ENCODE measurements at regions not wholly inside any gene's neighbourhood (a gene's known extent, or its start where the extent isn't known, plus 50 kb on each side); places are given as distances from the start of the nearest gene placed in this dataset.

DNA sequence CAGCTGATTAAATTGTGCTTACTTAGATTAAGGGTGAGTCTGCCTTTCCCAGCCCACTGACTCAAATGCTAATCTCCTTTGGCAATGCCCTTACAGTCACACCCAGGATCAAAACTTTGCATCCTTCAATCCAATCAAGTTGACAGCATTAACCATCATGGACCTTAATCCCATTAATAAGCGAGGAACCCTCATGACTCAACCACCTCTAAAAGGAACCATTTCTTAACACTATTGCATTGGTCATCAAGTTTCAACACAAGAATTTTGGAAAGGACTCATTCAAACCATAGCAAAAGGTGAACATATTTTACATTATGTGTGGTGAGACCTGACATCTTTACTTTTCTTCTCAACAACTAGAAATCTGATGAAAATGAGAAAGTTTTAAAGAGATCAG is 187.0 kb downstream of the OSR1 start:
- dilution Hi-C loops (cut with HindIII; ENCODE audit: low sequenced_read_pairs, unreplicated experiment): no loop called here

More for the DNA sequence above, 187.0 kb downstream of the OSR1 start:
- no peak overlapping the region for H2BK120ac ChIP-seq (ENCODE audit: low read depth, low read length)
- H3K23ac ChIP-seq (ENCODE audit: low read depth, low read length): no peak overlapping the region
- DNase-seq (no peak), ATAC-seq (ENCODE audit: low read depth) (no peak)
- peaks cover 7% of the 10 kb centered on the region for H3K4me1 ChIP-seq (ENCODE audit: control insufficient read depth, insufficient read depth, low read length)
- no peak overlapping the region for H2AK5ac ChIP-seq (ENCODE audit: low read depth, low read length)
- intact Hi-C loops (cut with micrococcal nuclease) (no loop called here), in situ Hi-C loops (cut with MboI; ENCODE audit: low sequenced_read_pairs) (no loop called here)
- H2BK20ac ChIP-seq (ENCODE audit: low read depth, low read length): no peak overlapping the region
- WGBS, 2 experiments (ENCODE audit: extremely low coverage in 2 of 2, insufficient read length in 1 of 2): no CpG with 5 or more reads among the region's 1 CpG
- no peak overlapping the region for H2BK5ac ChIP-seq (ENCODE audit: low read depth, low read length, poor library complexity, severe bottlenecking)
- H3K9ac ChIP-seq (ENCODE audit: low read depth, low read length): no peak overlapping the region
- no peak overlapping the region for H3K27ac ChIP-seq (ENCODE audit: insufficient read depth, low read length)
- CTCF ChIA-PET: no interaction called here
- no peak overlapping the region for H2AK9ac ChIP-seq (replicated peaks; ENCODE audit: low read depth, low read length, poor library complexity)
- no peaks in the 10 kb centered on the region for H3K79me1 ChIP-seq (ENCODE audit: low read depth in 1 of 2, low read length in 2 of 2)
- H3K27me3 ChIP-seq (ENCODE audit: control insufficient read depth, insufficient read depth, low read length): no peaks in the 10 kb centered on the region
- H3K9me3 ChIP-seq (ENCODE audit: control insufficient read depth, insufficient read depth, low read length): no peaks in the 10 kb centered on the region
- no peak overlapping the region for H3K4me3 ChIP-seq (ENCODE audit: insufficient read depth, low read depth, low read length)
- H3K14ac ChIP-seq (replicated peaks; ENCODE audit: low read depth, low read length): no peak overlapping the region
- H3K18ac ChIP-seq (ENCODE audit: low read depth, low read length): no peak overlapping the region
- no peak overlapping the region for H3K4ac ChIP-seq (ENCODE audit: low read depth, low read length)
- no peaks in the 10 kb centered on the region for H3K36me3 ChIP-seq (ENCODE audit: control insufficient read depth, insufficient read depth, low read length)
- no peak overlapping the region for H4K8ac ChIP-seq (ENCODE audit: low read depth in 2 of 2, low read length in 2 of 2)
- no peak overlapping the region for H2AFZ ChIP-seq (replicated peaks; ENCODE audit: low read length, poor library complexity)
- no peak overlapping the region for H4K91ac ChIP-seq (ENCODE audit: insufficient read depth, low read depth, low read length)
- no peaks in the 10 kb centered on the region for H3K9me1 ChIP-seq (ENCODE audit: insufficient read depth, low read length)
- BruUV-seq (replicated peaks): no TSS peak
- POLR2A ChIA-PET (ENCODE audit: unreplicated experiment): no interaction called here
- H2BK15ac ChIP-seq (ENCODE audit: low read depth, low read length): no peak overlapping the region
- no peaks in the 10 kb centered on the region for H4K20me1 ChIP-seq (ENCODE audit: insufficient read depth, low read length)
- H3K4me2 ChIP-seq (ENCODE audit: low read depth, low read length): no peak overlapping the region
- H4K5ac ChIP-seq (ENCODE audit: low read depth, low read length): no peak overlapping the region
- no peak overlapping the region for H3K56ac ChIP-seq (ENCODE audit: extremely low read depth, insufficient read depth, low read length)
- TF ChIP-seq NFE2L2 (IDR thresholded peaks at IDR 0.05; ENCODE audit: low read depth, low read length): no peak
- TF ChIP-seq, protein P1, sequence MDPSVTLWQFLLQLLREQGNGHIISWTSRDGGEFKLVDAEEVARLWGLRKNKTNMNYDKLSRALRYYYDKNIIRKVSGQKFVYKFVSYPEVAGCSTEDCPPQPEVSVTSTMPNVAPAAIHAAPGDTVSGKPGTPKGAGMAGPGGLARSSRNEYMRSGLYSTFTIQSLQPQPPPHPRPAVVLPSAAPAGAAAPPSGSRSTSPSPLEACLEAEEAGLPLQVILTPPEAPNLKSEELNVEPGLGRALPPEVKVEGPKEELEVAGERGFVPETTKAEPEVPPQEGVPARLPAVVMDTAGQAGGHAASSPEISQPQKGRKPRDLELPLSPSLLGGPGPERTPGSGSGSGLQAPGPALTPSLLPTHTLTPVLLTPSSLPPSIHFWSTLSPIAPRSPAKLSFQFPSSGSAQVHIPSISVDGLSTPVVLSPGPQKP (IDR thresholded peaks at IDR 0.05; ENCODE audit: borderline replicate concordance, low read depth, low read length): no peak
- no peak for TF ChIP-seq FOS (IDR thresholded peaks at IDR 0.05; ENCODE audit: low read depth, low read length)
- TF ChIP-seq POLR2A (IDR thresholded peaks at IDR 0.05; ENCODE audit: low read depth, low read length): no peak
- TF ChIP-seq, protein P2, sequence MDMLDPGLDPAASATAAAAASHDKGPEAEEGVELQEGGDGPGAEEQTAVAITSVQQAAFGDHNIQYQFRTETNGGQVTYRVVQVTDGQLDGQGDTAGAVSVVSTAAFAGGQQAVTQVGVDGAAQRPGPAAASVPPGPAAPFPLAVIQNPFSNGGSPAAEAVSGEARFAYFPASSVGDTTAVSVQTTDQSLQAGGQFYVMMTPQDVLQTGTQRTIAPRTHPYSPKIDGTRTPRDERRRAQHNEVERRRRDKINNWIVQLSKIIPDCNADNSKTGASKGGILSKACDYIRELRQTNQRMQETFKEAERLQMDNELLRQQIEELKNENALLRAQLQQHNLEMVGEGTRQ (IDR thresholded peaks at IDR 0.05; ENCODE audit: low read depth, low read length): no peak
- no peak for TF ChIP-seq MAZ (IDR thresholded peaks at IDR 0.05; ENCODE audit: borderline replicate concordance, low read depth, low read length)
- TF ChIP-seq RCOR1 (IDR thresholded peaks at IDR 0.05; ENCODE audit: insufficient replicate concordance, low read length): no peak
- TF ChIP-seq CEBPB (IDR thresholded peaks at IDR 0.05; ENCODE audit: low read depth, low read length): no peak
- no peak for TF ChIP-seq SMC3 (IDR thresholded peaks at IDR 0.05; ENCODE audit: low read depth, low read length)
- no peak for TF ChIP-seq RAD21 (IDR thresholded peaks at IDR 0.05; ENCODE audit: low read length)
- TF ChIP-seq RFX5 (IDR thresholded peaks at IDR 0.05; ENCODE audit: low read depth, low read length): no peak
- no peak for TF ChIP-seq MXI1 (IDR thresholded peaks at IDR 0.05; ENCODE audit: borderline replicate concordance, low read depth, low read length)
- no peak for TF ChIP-seq CHD1 (IDR thresholded peaks at IDR 0.05; ENCODE audit: low read depth, low read length)
- TF ChIP-seq MAFK (IDR thresholded peaks at IDR 0.05; ENCODE audit: low read depth, low read length): no peak
- TF ChIP-seq, protein P3, sequence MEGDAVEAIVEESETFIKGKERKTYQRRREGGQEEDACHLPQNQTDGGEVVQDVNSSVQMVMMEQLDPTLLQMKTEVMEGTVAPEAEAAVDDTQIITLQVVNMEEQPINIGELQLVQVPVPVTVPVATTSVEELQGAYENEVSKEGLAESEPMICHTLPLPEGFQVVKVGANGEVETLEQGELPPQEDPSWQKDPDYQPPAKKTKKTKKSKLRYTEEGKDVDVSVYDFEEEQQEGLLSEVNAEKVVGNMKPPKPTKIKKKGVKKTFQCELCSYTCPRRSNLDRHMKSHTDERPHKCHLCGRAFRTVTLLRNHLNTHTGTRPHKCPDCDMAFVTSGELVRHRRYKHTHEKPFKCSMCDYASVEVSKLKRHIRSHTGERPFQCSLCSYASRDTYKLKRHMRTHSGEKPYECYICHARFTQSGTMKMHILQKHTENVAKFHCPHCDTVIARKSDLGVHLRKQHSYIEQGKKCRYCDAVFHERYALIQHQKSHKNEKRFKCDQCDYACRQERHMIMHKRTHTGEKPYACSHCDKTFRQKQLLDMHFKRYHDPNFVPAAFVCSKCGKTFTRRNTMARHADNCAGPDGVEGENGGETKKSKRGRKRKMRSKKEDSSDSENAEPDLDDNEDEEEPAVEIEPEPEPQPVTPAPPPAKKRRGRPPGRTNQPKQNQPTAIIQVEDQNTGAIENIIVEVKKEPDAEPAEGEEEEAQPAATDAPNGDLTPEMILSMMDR (conservative IDR thresholded peaks at IDR 0.05; ENCODE audit: low read depth, low read length): no peak
- TF ChIP-seq BHLHE40 (IDR thresholded peaks at IDR 0.05; ENCODE audit: low read depth, low read length): no peak

Data from IMR-90 (cell line).